ENCODE measurements at regions not wholly inside any gene's neighbourhood (a gene's known extent, or its start where the extent isn't known, plus 50 kb on each side); places are given as distances from the start of the nearest gene placed in this dataset.
"Not testable (repeated sequence)": the region's sequence is repeated elsewhere in the genome, so short reads cannot be mapped to it uniquely, and the experiment has no call there.

DNA sequence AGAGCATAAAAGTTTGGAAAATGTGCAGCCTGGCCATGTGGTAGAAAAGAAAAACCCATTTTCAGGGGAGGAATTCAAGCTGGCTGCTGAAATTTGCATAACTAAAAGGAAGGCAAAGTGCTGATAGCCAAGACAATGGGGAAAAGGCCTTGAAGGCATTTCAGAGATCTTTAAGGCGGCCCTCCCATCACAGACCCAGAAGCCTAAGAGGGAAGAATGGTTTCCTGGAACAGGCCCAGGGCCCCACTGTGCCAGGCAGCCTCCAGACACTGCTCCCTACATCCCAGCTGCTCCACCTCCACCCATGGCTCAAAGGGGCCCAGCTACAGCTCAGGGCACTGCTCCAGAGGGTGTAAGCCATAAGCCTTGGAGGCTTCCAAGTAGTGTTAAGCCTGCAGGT is 158.0 kb upstream of the PRDX4 start:
- TF ChIP-seq, protein P1, sequence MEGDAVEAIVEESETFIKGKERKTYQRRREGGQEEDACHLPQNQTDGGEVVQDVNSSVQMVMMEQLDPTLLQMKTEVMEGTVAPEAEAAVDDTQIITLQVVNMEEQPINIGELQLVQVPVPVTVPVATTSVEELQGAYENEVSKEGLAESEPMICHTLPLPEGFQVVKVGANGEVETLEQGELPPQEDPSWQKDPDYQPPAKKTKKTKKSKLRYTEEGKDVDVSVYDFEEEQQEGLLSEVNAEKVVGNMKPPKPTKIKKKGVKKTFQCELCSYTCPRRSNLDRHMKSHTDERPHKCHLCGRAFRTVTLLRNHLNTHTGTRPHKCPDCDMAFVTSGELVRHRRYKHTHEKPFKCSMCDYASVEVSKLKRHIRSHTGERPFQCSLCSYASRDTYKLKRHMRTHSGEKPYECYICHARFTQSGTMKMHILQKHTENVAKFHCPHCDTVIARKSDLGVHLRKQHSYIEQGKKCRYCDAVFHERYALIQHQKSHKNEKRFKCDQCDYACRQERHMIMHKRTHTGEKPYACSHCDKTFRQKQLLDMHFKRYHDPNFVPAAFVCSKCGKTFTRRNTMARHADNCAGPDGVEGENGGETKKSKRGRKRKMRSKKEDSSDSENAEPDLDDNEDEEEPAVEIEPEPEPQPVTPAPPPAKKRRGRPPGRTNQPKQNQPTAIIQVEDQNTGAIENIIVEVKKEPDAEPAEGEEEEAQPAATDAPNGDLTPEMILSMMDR (IDR thresholded peaks at IDR 0.05; ENCODE audit: low read depth, low read length) = no peak
- no peak for DNase-seq (ENCODE audit: extremely low read depth, low read depth)

GRCh38 chrX:23511793-23512192 is 155.5 kb upstream of the PRDX4 start:
- TF ChIP-seq, protein P1 (IDR thresholded peaks at IDR 0.05; ENCODE audit: low read depth, low read length) = no peak
- DNase-seq (ENCODE audit: extremely low read depth, low read depth) = no peak

DNA sequence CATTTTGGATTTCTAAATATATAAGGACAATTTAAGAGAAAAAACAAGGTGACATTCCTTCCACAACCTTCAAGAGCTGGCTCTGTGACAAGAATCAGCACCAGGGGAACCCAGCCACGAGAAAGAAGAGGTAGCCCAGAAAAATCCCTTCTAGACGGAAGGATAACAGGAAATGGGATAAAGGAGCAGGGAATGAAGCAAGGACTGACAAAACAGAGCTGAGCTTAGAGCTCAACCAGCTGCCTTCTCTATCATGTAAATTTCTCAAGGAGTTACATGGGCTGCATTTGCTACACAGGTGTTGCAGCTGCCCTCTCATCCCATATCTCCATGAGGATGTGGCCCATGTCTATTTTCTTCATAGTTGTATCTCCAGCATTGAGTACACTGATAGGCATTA is 154.2 kb upstream of the PRDX4 start:
- TF ChIP-seq, protein P1 (IDR thresholded peaks at IDR 0.05; ENCODE audit: low read depth, low read length) = no peak
- DNase-seq (ENCODE audit: extremely low read depth, low read depth) = no peak

DNA sequence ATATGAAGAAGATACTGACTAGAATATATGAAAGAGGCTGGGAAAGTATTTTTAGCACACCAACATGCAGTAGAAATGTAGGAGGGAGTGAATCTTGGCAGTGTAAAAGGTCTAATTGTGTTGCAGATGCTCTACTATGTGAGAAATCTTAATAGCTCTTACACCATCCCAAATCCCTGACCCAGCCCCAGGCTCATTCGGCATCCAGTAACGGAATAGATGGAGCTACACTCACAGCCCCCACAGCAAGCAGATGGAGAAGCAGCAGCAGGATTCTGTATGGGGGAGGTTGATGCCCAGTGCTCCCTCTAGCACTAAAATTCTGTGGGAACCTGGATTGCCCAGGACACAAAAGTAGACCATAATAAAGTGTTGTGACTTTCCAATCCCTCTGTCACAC is 153.2 kb upstream of the PRDX4 start:
- TF ChIP-seq, protein P1 (IDR thresholded peaks at IDR 0.05; ENCODE audit: low read depth, low read length) = no peak
- no peak for DNase-seq (ENCODE audit: extremely low read depth, low read depth)

DNA sequence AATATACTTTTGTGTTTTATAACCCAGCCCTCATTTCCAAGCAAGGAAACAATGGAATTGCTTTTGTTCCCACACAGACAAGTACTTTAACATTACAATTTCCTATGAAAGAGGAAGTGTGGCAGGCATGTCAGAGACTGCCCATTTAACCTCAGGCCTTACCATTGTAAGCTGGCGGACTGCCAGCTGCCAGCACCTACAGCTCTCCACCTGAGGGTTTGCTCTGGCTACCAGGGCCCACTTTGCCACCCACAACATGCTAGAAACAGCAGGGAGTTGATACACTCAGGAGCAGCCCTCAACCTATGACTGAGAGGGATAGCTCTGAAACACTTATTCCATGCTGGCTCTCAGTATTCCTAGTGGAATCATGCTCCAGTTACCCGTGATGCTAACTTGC is 152.3 kb upstream of the PRDX4 start:
- DNase-seq (ENCODE audit: extremely low read depth, low read depth) = no peak

DNA sequence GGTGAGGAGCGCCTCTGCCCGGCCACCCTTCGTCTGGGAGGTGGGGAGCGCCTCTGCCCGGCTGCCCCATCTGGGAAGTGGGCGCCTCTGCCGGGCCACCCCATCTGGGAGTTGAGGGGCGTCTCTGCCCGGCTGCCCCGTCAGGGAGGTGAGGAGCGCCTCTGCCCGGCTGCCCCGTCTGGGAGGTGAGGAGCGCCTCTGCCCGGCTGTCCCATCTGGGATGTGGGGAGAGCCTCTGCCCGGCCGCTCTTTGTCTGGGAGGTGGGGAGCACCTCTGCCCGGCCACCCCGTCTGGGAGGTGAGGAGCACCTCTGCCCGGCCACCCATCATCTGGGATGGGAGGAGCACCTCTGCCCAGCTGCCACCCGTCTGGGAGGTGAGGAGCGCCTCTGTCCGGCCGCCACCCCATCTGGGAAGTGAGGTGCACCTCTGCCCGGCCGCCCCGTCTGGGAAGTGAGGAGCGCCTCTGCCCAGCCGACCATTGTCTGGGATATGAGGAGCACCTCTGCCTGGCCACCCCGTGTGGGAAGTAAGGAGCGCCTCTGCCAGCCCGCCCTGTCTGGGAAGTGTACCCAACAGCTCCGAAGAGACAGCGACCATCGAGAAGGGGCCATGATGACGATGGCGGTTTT is 144.2 kb upstream of the PRDX4 start:
- DNase-seq (ENCODE audit: extremely low read depth, low read depth) = not testable (repeated sequence)

More for the DNA sequence above, 152.3 kb upstream of the PRDX4 start:
- TF ChIP-seq, protein P1 (IDR thresholded peaks at IDR 0.05; ENCODE audit: low read depth, low read length) = no peak

DNA sequence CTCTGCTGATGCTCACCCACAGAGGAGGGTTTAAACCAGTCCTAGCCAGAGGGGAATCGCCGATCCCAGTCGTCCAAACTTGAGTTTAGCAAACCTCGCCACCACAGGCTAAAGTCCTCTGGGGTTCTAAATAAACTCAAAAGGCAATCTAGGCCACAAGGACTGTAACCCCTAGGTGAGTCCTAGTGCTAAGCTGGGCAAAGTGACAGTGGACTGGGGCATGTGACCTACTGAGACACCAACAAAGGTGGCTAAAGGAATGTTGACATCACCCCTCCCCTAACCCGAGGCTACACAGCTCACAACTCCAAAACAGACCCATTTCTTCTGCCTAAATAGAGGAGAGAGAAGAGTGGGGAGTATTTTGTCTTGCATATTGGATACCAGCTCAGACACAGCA is 142.8 kb upstream of the PRDX4 start:
- DNase-seq (ENCODE audit: extremely low read depth, low read depth) = no peak
- TF ChIP-seq, protein P1 (IDR thresholded peaks at IDR 0.05; ENCODE audit: low read depth, low read length) = no peak

DNA sequence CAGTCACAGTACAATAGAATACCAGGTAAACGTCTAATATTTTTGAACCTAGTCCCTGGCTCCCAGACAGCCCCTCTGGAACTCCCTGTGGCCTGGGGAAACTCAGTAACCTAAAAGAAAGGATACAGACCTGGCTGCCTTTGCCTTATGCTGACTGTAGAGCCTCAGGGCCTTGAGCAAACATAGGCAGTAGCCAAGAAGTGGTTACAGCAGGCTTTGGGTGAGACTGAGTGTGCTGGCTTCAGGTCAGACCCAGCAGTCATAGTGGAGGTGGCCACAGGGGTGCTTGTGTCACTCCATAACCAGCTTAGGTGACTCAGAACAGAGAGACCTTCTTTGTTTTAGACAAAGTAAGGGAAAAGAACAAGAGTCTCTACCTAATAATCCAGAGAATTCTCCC is 141.8 kb upstream of the PRDX4 start:
- TF ChIP-seq, protein P1 (IDR thresholded peaks at IDR 0.05; ENCODE audit: low read depth, low read length) = no peak
- no peak for DNase-seq (ENCODE audit: extremely low read depth, low read depth)
